Fibroblast of villous mesenchyme (primary cell): ENCODE measurements at regions not wholly inside any gene's neighbourhood (a gene's known extent, or its start where the extent isn't known, plus 50 kb on each side); places are given as distances from the start of the nearest gene placed in this dataset.

Source experiments
- DNase-seq: peaks from one replicate; pipeline ENCODE4 v3.0.0-alpha.2; 2010; ENCODE audit warnings: low read depth
- H3K4me3 ChIP-seq: 2 replicates; pipeline ENCODE4 v1.5.1; 2011; ENCODE audit warnings: low read depth, mild to moderate bottlenecking, low read length
- CTCF ChIP-seq: IDR thresholded peaks from 2 replicates; pipeline ENCODE4 v1.5.1; 2012; ENCODE audit warnings: low read depth, mild to moderate bottlenecking, low read length; ENCODE audit not compliant: insufficient read depth

GRCh38 chr2:72004201-72004915, 143.3 kb downstream of the CYP26B1 start:
- TF ChIP-seq CTCF: no peak
- no peak for DNase-seq
- no peak overlapping the region for H3K4me3 ChIP-seq

GRCh38 chr2:72003796-72004195, 143.9 kb downstream of the CYP26B1 start:
- DNase-seq: no peak
- no peak for TF ChIP-seq CTCF
- H3K4me3 ChIP-seq: no peak overlapping the region

- TF ChIP-seq CTCF: no peak
- no peak for DNase-seq
- no peak overlapping the region for H3K4me3 ChIP-seq
Measured at GRCh38 chr2:72003124-72003523, 144.5 kb downstream of the CYP26B1 start.

GRCh38 chr2:72001937-72002690, 145.5 kb downstream of the CYP26B1 start:
- H3K4me3 ChIP-seq: no peak overlapping the region
- DNase-seq: no peak
- no peak for TF ChIP-seq CTCF

- H3K4me3 ChIP-seq: no peak overlapping the region
- no peak for TF ChIP-seq CTCF
- no peak for DNase-seq
Measured at GRCh38 chr2:72000110-72000509, 147.6 kb downstream of the CYP26B1 start.

- no peak for DNase-seq
- TF ChIP-seq CTCF: no peak
- H3K4me3 ChIP-seq: no peak overlapping the region
Measured at GRCh38 chr2:71999580-71999979, 148.1 kb downstream of the CYP26B1 start.
